Mesenchymal stem cell (in vitro differentiated cells and primary cell): ENCODE measurements at regions not wholly inside any gene's neighbourhood (a gene's known extent, or its start where the extent isn't known, plus 50 kb on each side); places are given as distances from the start of the nearest gene placed in this dataset.
"Not testable (repeated sequence)": the region's sequence is repeated elsewhere in the genome, so short reads cannot be mapped to it uniquely, and the experiment has no call there.

Source experiments
- DNase-seq: peaks from one replicate; pipeline ENCODE4 v3.0.0-alpha.2; 2013
- H2AFZ ChIP-seq: one replicate; pipeline ENCODE4 v1.6.1; 2013; ENCODE audit warnings: low read depth, mild to moderate bottlenecking, control low read depth, inconsistent platforms, low read length, moderate library complexity
- H2AK5ac ChIP-seq: 2 replicates; pipeline ENCODE4 v1.6.1; 2013; ENCODE audit warnings: low read length, moderate library complexity, mild to moderate bottlenecking, inconsistent platforms; ENCODE audit not compliant: severe bottlenecking
- H2BK120ac ChIP-seq: one replicate; pipeline ENCODE4 v1.6.1; 2013; ENCODE audit warnings: low read depth, mild to moderate bottlenecking, inconsistent platforms, low read length, moderate library complexity
- H2BK12ac ChIP-seq, 2 experiments: one replicate each; pipeline ENCODE4 v1.6.1; 2013; ENCODE audit warnings: inconsistent platforms in 2 of 2, low read length in 2 of 2, mild to moderate bottlenecking in 2 of 2, moderate library complexity in 2 of 2, control low read depth in 1 of 2
- H2BK15ac ChIP-seq: one replicate; pipeline ENCODE4 v1.6.1; 2013; ENCODE audit warnings: mild to moderate bottlenecking, low read depth, inconsistent platforms; ENCODE audit not compliant: poor library complexity, severe bottlenecking
- H2BK5ac ChIP-seq: 2 replicates; pipeline ENCODE4 v1.6.1; 2013; ENCODE audit warnings: low read depth, mild to moderate bottlenecking, low read length, control low read depth, inconsistent platforms; ENCODE audit not compliant: poor library complexity, severe bottlenecking
- H3K14ac ChIP-seq, 2 experiments: one replicate each; pipeline ENCODE4 v1.6.1; 2013; ENCODE audit warnings: inconsistent platforms in 2 of 2, low read length in 2 of 2, control low read depth in 1 of 2, mild to moderate bottlenecking in 1 of 2, moderate library complexity in 1 of 2
- H3K18ac ChIP-seq, 2 experiments: one replicate each; pipeline ENCODE4 v1.6.1; 2013; ENCODE audit warnings: inconsistent platforms in 2 of 2, low read length in 2 of 2, control low read depth in 1 of 2, low read depth in 1 of 2, mild to moderate bottlenecking in 1 of 2
- H3K23ac ChIP-seq, 2 experiments: one replicate each; pipeline ENCODE4 v1.6.1; 2013; ENCODE audit warnings: inconsistent platforms in 2 of 2, low read length in 2 of 2, mild to moderate bottlenecking in 2 of 2, moderate library complexity in 2 of 2, control low read depth in 1 of 2
- H3K27ac ChIP-seq: 2 replicates; pipeline ENCODE4 v1.5.1; 2013; ENCODE audit warnings: mild to moderate bottlenecking, moderate library complexity, low read length, control low read depth, inconsistent platforms; ENCODE audit not compliant: poor library complexity, severe bottlenecking
- H3K27me3 ChIP-seq, 2 experiments: 2 replicates each; pipeline versions ENCODE4 v1.6.1 to v1.7.0; 2013; ENCODE audit warnings: low read length in 2 of 2, mild to moderate bottlenecking in 2 of 2, moderate library complexity in 2 of 2, control low read depth in 1 of 2, inconsistent platforms in 1 of 2; ENCODE audit not compliant: control insufficient read depth in 1 of 2, insufficient read depth in 1 of 2
- H3K36me3 ChIP-seq, 2 experiments: 2 replicates each; pipeline versions ENCODE4 v1.6.1 to v1.7.0; 2013; ENCODE audit warnings: low read length in 2 of 2, control low read depth in 1 of 2, inconsistent platforms in 1 of 2, low read depth in 1 of 2, mild to moderate bottlenecking in 1 of 2; ENCODE audit not compliant: insufficient read depth in 2 of 2, control insufficient read depth in 1 of 2
- H3K4ac ChIP-seq, 2 experiments: one replicate each; pipeline ENCODE4 v1.6.1; 2013; ENCODE audit warnings: inconsistent platforms in 2 of 2, low read length in 2 of 2, mild to moderate bottlenecking in 2 of 2, moderate library complexity in 2 of 2, control low read depth in 1 of 2, low read depth in 1 of 2
- H3K4me1 ChIP-seq: 2 replicates; pipeline ENCODE4 v1.6.1; 2013; ENCODE audit warnings: low read depth, low read length, control low read depth; ENCODE audit not compliant: control insufficient read depth, insufficient read depth
- H3K4me2 ChIP-seq: 2 replicates; pipeline ENCODE4 v1.6.1; 2013; ENCODE audit warnings: low read length, mild to moderate bottlenecking, inconsistent platforms; ENCODE audit not compliant: poor library complexity, severe bottlenecking
- H3K4me3 ChIP-seq, 2 experiments: 2 replicates each; pipeline versions ENCODE4 v1.5.1 to v1.7.0; 2013; ENCODE audit warnings: low read length in 2 of 2, mild to moderate bottlenecking in 2 of 2, control low read depth in 1 of 2, low read depth in 1 of 2; ENCODE audit not compliant: insufficient read depth in 1 of 2
- H3K79me1 ChIP-seq: replicated peaks from 2 replicates; pipeline ENCODE4 v1.6.1; 2013; ENCODE audit warnings: mild to moderate bottlenecking, control low read depth, low read length, inconsistent platforms; ENCODE audit not compliant: poor library complexity, severe bottlenecking
- H3K9ac ChIP-seq: 2 replicates; pipeline ENCODE4 v1.7.0; 2013; ENCODE audit warnings: mild to moderate bottlenecking, low read length, moderate library complexity
- H3K9me3 ChIP-seq: 2 replicates; pipeline ENCODE4 v1.7.0; 2013; ENCODE audit warnings: mild to moderate bottlenecking, low read length; ENCODE audit not compliant: control insufficient read depth
- H4K8ac ChIP-seq: one replicate; pipeline ENCODE4 v1.6.1; 2013; ENCODE audit warnings: inconsistent platforms, mild to moderate bottlenecking, low read length, moderate library complexity
- H4K91ac ChIP-seq: one replicate; pipeline ENCODE4 v1.6.1; 2013; ENCODE audit warnings: mild to moderate bottlenecking, low read length, inconsistent platforms
- WGBS: methylation state at CpG from one replicate; pipeline ENCODE4 v1.1.7; 2013; ENCODE audit warnings: mixed read lengths; 5-methylcytosine and 5-hydroxymethylcytosine counted together

GRCh38 chr1:94659202-94659601, 117.6 kb upstream of the F3 start:
- H3K18ac ChIP-seq, H3K27ac ChIP-seq, DNase-seq, H2BK12ac ChIP-seq, H3K79me1 ChIP-seq, H2AFZ ChIP-seq, H3K23ac ChIP-seq, H3K9ac ChIP-seq, H3K4me2 ChIP-seq, H3K9me3 ChIP-seq, H4K91ac ChIP-seq, H2BK5ac ChIP-seq, H3K14ac ChIP-seq, H2BK15ac ChIP-seq, H3K4me3 ChIP-seq, H3K27me3 ChIP-seq, H3K36me3 ChIP-seq, H3K4me1 ChIP-seq, H2BK120ac ChIP-seq, H4K8ac ChIP-seq, H2AK5ac ChIP-seq, H3K4ac ChIP-seq: not testable (repeated sequence)
- WGBS = 98% methylated on average over 1 of the region's 1 CpG

- Histone ChIP-seq H3K27ac (peak overlapping the region; percentile 5), H2BK5ac (no peak overlapping the region), H3K4ac (no peak overlapping the region), H3K4me3 (no peak overlapping the region), H3K18ac (peak overlapping the region in 1 of 2 experiments; percentile 66), H2AK5ac (no peak overlapping the region), H3K14ac (no peak overlapping the region), H2BK15ac (no peak overlapping the region), H3K9ac (no peak overlapping the region), H4K8ac (no peak overlapping the region), H2BK12ac (peak overlapping the region; percentile 3 to 37), H3K23ac (no peak overlapping the region), H4K91ac (no peak overlapping the region), H2AFZ (no peak overlapping the region), H3K4me2 (no peak overlapping the region), H2BK120ac (no peak overlapping the region), H3K36me3 (no peaks in the 10 kb centered on the region), H3K4me1 (peaks cover 10% of the 10 kb centered on the region), H3K27me3 (peaks cover 0 to 5% of the 10 kb centered on the region in 2 experiments), H3K79me1 (no peaks in the 10 kb centered on the region), H3K9me3 (no peaks in the 10 kb centered on the region)
- peak; percentile 59 for DNase-seq
- WGBS = 57% methylated on average over 1 of the region's 3 CpGs
These were observed 116.7 kb upstream of the F3 start for GRCh38 chr1:94658221-94658620.

- not testable (repeated sequence) for H3K23ac ChIP-seq, H3K4me1 ChIP-seq, H3K4ac ChIP-seq, H3K18ac ChIP-seq, H2AK5ac ChIP-seq, H3K9ac ChIP-seq, H3K14ac ChIP-seq, H3K4me2 ChIP-seq, H4K8ac ChIP-seq, H3K27me3 ChIP-seq, H3K36me3 ChIP-seq, H2BK5ac ChIP-seq, H2BK120ac ChIP-seq, H3K27ac ChIP-seq, H3K79me1 ChIP-seq, H3K4me3 ChIP-seq, H2AFZ ChIP-seq, H2BK15ac ChIP-seq, DNase-seq, H3K9me3 ChIP-seq
- WGBS = 66% methylated on average over 4 of the region's 4 CpGs
- peak overlapping the region; percentile 4 to 94 for H2BK12ac ChIP-seq
- peak overlapping the region; percentile 65 for H4K91ac ChIP-seq
These were observed 116.2 kb upstream of the F3 start for GRCh38 chr1:94657776-94658175.

- Histone ChIP-seq H3K4me1 (peaks cover 10% of the 10 kb centered on the region), H4K91ac (no peak overlapping the region), H3K23ac (no peak overlapping the region), H3K4me2 (no peak overlapping the region), H4K8ac (peak overlapping the region; percentile 33), H3K18ac (peak overlapping the region; percentile 54 to 59), H2BK120ac (no peak overlapping the region), H3K9ac (no peak overlapping the region), H3K4me3 (no peak overlapping the region), H3K14ac (no peak overlapping the region), H3K79me1 (no peaks in the 10 kb centered on the region), H2AK5ac (no peak overlapping the region), H3K36me3 (no peaks in the 10 kb centered on the region), H3K27ac (no peak overlapping the region), H2BK12ac (peak overlapping the region; percentile 31 to 88), H3K4ac (peak overlapping the region in 1 of 2 experiments; percentile 13), H2BK15ac (peak overlapping the region; percentile 35), H3K27me3 (peaks cover 0 to 5% of the 10 kb centered on the region in 2 experiments), H2BK5ac (no peak overlapping the region), H3K9me3 (no peaks in the 10 kb centered on the region), H2AFZ (no peak overlapping the region)
- 86% methylated on average over 1 of the region's 2 CpGs for WGBS
- DNase-seq = no peak
These were observed 115.4 kb upstream of the F3 start for GRCh38 chr1:94656967-94657366.
